HG02970 (cell line): ENCODE measurements at regions not wholly inside any gene's neighbourhood (a gene's known extent, or its start where the extent isn't known, plus 50 kb on each side); places are given as distances from the start of the nearest gene placed in this dataset.

ENCODE experiments used
- ATAC-seq: cut with Tn5 transposase; IDR thresholded peaks from one replicate; pipeline ENCODE4 v1.9.1; 2021; ENCODE audit warnings: mild to moderate bottlenecking, moderate library complexity, moderate number of reproducible peaks; ENCODE audit not compliant: unreplicated experiment, low FRiP score

DNA sequence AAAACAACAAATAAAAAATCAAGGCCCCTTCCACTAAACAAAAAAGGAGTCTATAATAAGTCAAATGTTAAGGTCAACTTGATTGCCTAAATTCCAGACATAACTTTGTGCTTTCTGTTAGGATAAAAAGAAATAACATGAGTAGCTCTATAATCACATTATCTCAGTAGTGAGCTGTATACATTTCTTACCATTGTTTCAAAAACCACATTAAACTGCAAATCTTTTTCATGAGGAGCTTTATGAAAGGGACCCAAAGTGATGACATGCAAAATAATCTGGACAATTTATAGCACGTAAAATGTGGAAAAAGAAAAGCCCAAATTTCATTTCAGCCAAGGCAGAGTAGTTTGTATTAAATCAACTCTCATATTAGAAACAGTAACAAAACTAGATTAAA lies 269.2 kb downstream of the KLF12 start:
- ATAC-seq = no peak

DNA sequence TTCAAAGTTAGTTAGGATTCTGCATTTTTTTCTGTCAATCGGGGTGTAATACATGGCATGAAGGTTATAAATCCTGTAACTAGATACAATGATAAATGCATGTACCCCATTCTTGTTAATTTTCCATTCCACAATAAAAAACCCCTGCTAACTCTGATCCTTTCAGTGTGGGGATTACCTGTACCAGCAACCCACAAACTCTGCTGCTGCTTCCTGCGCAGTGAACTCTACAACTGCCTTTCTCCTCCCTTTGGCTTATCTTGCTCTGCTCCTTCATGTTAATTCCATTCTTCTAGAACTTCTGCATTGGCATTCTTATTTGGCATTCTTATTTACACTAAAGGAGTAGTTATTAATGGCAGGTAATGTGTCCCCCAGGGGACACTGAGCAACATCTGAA lies 273.1 kb downstream of the KLF12 start:
- ATAC-seq = no peak

DNA sequence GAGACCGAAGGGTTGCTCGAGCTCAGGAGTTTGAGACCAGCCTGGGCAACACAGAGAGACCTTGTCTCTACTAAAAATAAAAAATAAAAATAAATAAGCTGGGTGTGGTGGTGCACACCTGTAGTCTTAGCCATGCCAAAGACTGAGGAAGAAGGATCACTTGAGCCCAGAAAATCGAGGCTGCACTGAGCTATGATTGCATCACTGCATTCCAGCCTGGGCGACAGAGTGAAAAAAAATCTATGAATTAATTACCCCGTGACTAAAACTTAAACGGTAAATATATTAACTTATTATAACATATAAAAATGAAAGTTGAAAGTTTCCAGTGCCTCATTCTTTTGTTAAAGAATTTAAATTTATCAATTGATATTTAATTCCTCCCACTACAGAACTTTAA lies 273.7 kb downstream of the KLF12 start:
- ATAC-seq = no peak

DNA sequence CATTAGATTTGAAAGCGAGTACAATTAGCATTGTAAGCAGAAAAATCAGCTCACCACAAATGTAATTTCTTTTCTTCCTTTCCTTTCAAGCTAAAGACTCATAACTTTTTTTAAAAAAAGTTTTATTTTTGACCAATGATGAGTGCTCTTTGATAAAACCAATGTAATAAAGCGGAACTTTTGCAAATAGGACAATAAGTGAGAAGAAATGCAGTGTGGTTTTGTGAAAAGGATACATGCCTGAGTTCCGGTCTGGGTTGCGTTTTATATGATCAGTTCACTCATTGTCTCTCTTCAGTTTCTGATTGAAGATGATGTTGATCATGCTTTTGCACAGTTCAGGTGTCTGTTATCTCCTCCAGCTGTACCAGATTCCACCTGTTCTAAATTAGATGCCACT lies 274.4 kb downstream of the KLF12 start:
- no peak for ATAC-seq

DNA sequence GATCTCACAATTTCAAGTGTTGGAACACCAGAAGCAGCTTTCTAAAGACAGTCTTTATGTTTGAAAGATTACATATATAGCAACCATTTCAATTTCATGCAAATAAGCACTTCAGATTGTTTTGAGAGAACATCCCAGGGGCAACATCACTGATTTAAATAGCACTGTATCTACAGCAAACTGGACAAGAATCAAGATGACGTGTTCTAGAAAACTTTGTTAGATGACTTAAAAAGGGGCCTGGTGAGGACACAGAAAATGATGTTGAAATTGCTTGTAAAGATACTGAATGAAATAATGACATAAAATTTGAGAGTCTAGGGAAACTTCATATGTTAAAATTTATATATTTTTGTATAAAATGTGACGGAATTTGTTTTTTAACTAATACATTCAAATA lies 277.1 kb downstream of the KLF12 start:
- no peak for ATAC-seq

DNA sequence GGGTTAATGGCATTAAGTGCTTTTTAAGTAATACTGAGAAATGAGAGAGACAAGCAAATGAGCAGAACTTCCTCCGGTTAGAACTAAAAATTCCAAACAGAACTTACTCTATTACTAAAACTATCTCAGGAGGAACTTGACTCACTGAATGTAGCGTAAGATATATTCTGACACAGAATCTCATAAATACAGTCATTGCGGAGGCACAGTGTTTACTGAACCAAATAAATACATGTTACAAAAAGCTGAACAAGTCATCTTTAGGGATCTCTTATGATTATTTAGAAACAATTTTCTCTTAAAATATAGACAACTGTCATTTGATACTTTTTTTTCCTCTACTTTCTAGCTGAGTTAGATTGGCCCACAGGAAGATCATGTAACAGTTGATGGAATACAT lies 283.1 kb downstream of the KLF12 start:
- ATAC-seq = no peak

DNA sequence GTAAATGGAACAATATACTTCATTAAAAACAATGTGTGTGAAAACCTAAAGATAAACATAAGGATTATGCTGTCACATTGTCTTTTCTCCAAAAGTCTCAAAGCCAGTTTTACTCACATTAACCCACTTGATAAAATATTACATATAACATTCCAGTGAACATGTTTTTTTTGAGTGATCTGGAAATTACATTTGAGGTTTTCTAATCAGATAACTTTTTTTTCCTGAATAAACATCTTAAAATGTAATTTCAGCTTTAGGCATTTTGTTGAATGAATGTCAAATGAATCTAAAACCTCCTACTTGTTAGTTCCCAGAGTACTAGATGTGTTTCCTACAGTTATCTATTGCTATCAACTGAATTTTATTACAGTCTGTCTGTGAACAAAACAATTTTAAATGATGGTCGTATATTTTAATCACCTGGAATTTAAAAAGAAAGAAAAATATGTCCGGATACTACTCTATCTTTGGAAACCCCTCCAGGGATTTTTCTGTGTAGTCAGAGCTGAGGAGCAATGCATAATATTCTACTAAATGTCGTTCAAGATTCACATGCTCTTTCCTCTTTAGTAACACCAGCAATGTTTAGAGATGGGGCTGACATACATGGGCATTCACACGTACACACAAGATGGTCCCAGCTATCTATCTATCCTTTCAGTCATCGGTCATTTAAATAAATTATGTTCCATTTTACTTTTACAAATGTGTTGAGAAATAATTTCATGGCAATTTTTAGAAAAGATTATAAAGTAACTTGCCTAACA lies 283.9 kb downstream of the KLF12 start:
- ATAC-seq = no peak

DNA sequence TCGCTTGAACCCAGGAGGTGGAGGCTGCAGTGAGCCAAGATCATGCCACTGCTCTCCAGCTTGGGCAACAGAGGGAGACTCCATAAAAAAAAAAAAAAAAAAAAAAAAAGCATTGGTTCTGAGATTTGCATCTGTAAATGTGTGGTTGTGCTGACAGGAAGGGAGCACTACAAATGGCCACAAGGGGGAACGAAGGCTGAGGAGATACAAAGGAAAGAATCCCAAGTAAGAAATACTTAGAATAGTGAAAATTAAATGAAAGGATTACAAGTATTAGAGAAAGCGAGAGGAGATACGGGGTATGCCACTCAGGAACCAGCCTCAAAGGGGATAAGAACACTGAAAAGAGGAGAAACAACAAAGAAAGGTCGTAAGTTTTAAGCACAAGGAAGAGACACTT lies 284.9 kb downstream of the KLF12 start:
- ATAC-seq = no peak

DNA sequence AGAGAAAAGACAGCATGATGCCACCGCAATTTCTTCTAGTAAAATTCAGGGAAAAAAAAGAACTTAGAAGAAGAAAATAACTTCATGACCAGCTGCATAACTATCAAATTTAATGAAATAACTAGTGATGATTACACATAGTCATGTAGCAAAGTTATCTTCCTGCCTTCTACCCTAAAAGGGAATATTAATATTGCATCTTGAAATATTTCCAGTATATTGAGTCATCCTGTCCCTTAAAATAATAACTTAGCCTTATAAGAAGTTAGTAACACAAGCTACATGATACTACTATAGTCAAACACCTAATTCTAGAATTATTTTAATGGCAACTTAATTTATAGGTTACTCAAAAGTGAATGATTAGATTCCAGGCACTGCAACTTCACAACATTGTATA lies 289.2 kb downstream of the KLF12 start:
- no peak for ATAC-seq

DNA sequence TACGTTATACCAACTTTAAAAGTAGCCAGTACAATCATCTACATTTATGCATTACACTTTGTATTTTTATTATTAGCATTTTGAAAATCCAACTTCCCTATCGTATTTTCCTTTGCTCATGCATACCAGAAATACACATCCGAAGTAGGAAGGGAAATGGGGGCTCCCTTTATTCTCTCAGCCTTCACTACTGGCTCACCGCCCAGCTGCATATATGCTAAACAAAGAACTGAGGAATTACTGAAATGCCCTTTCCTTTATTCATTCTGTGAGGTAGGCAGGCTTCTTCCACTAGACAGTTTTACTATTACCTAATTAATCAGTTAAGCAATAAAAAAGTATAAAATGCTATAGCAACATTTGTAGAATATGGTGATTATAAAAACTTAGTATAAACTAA lies 291.6 kb downstream of the KLF12 start:
- no peak for ATAC-seq

DNA sequence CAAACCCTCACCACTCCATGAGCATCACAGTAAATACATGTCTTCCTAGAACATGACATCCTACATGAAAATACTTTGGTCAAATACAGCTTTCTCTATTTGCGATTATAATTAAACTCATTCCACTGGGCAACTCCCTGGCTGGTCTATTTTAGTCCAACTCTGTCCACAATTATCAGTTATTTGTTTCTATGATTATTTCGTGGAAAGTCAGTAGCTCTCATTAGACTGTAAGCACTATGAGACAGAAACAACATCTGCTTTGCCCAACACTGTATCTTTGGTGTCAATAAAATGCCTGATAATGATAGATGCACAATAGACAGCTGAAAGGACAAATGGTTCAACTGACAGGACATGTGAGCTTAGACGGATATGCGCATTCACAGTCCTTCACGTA lies 292.0 kb downstream of the KLF12 start:
- no peak for ATAC-seq

DNA sequence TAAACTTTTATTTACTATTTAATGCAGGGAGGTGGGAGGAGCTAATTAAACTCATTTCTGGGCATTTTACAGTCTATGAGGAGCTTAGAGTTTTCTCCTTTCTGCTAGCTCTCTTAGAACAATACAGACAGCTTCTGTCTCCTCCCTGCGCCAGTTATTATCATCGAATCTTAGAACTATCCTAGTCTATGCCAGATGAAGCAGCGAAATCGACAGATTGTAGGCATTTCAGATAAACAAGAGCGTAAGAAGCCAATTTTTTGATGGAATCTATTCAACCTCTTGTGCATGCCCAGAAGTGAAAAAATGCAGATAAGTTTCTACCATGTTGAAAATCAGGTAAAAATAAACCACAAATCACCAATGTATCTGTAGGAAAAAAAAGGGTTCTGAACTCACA lies 297.1 kb downstream of the KLF12 start:
- ATAC-seq = no peak

DNA sequence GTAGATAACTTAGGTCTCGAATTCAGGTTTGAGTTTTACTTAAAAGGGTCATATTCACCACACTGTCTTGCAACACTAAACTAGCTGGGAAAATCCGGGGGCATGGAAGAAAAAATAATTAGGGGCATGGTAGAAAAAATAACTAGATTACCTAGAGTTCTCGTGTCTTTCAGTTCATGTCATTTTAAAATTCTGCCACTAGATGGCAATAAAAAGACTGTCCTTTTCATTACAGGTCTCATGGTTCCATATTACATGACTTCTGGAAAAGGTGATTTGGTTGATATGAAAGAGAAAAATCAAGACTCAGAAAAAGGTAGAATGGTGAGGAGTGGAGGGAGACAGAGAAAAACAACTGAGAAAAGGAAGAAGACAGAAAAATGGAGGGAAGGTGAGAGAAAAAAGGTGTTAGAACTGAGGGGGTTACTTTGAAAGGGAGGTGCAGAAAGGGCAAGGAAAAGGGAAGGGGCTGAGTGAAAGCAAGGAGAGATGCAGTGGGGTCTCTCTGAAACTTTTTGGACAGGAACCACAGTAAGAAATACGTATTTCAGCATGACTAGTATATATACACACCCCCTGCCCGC lies 299.0 kb downstream of the KLF12 start:
- ATAC-seq = no peak

DNA sequence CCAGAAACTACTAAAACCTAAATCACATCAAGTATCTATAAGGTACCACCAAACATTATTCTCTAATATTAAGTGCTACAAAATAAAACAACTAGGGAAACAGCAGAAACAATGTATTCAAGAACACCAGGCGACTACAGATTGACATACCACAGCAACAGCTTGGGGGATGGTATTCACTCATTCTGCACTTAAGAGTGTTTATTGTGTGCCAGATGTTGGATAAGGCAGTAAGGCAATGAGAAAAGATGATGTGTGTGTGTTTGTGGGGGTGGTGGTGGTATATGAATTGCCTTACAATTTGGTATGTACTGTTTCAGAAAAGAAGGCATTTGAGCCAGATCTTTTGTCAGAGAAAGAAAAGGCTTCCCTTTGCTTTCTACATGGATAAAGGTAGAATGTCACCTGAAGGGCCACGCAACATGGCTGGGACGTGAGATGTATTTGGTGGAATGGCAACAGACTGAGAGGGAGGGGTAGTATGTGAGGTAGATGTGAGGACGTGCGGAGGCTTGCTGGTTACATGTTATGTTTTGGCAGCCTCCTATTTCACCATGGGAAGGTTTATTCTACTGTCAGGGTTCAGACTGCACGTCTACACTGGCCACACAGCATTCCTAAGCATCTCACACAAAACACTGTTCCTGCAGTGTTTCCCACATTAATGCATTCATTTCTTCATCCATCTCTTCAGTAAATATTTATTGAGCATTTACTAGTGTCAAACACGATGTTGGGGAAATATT lies 300.7 kb downstream of the KLF12 start:
- ATAC-seq = no peak

DNA sequence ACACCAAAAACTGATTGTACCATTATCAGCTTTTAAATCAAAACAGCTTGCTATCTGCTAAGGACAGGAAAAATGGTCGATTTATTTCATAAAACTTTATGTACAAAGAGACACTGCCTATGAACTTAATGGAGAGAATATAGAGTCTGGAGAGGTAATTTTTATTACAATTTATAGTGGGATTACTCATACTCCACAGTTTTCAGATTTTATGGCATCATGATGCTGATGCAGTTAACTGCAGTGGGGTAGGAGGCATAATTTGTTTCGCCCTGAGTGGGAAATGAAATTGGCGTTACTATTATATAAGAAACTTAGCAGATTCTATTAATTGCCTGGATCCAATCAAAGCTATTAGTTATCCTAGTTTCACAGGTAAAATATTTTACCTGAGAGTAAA lies 301.4 kb downstream of the KLF12 start:
- ATAC-seq = no peak

DNA sequence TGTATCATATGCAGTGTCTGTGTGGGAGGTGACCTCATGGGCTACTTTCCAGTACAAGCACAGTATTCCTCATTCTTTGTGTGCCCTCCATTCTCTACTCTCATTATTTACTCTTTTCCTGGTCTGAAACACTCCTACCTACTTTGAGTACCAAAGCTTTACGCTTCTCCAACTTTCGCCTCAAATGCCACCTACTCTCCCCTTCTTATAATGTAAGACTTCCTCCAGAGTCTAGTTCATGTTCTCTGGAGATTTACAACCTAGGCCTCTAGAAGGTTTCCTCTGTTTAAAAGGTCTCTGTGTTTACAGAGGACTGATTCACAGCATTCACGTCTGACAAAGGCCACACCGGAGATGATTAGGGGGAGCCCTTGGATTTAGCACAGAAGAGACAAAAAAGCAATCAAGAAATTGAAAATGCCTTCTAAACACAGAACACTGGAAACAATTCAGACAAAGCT lies 302.0 kb downstream of the KLF12 start:
- no peak for ATAC-seq

DNA sequence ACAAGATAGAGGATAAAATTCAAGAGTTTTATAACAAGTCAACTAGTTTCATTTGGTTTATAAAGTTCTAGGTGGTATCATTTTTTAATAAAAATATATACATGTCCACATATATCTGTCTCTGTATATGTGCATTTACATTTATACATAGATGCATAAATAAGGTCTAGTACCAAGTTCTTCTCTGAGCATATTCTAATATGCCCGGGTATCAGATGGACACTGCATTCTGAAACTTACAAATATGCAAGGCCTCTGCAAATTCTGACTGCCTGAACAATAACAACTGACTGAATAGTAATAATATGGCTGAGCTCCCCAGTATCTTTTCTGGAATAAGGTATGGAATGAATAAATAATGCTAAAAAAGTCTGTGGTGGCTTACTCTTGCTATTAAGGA lies 304.8 kb downstream of the KLF12 start:
- no peak for ATAC-seq

DNA sequence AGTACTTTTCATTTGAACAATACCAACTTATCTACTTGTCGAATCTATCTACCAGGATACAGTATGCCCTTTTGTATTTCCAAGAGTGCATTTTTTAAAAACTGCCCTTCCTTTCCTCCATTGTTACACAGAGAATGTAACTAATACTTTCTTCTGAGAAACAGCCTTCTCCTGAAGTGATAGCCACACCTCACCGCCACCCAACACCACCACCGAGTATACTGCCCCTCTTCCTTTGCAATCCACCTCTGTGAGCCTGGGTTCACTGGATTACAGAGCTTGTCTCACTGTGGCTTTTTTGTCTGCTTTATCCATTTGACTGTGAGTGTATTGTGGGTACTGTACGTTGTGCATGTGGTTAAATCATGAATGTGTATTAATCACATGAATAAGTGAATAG lies 305.4 kb downstream of the KLF12 start:
- ATAC-seq = no peak

DNA sequence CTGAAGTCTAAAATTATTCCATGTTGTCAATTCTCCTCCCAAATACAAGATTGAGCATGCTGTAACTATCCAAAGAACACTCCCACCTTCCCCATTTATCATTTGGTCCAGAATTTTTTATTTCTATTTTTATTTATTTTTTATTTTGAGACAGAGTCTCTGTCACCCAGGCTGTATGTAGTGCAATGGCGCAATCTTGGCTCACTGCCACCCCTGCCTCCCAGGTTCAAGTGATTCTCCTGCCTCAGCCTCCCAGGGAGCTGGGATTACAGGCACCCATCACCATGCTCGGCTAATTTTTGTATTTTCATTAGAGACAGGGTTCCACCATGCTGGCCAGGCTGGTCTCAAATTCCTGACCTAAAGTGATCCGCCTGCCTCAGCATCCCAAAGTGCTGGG lies 306.8 kb downstream of the KLF12 start:
- ATAC-seq = no peak

DNA sequence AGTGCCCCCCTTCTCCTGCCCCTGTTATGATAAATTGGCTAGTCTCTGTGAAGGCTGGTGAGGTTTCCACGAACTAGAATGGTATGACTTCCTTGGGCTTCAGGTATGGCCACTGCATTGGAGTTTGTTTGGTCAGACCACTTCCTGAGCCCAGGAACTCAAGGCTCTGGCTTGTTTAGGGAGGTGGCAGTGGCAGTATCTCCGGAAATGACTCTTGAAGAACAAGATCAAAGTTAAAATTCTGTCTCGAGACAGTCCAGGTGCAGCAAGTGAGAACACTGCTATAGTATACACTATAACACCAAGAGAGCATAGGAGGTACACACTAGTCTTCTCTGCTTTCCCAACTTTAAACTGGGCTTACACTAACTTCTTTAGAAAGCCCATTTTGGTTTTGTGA lies 309.1 kb downstream of the KLF12 start:
- no peak for ATAC-seq

DNA sequence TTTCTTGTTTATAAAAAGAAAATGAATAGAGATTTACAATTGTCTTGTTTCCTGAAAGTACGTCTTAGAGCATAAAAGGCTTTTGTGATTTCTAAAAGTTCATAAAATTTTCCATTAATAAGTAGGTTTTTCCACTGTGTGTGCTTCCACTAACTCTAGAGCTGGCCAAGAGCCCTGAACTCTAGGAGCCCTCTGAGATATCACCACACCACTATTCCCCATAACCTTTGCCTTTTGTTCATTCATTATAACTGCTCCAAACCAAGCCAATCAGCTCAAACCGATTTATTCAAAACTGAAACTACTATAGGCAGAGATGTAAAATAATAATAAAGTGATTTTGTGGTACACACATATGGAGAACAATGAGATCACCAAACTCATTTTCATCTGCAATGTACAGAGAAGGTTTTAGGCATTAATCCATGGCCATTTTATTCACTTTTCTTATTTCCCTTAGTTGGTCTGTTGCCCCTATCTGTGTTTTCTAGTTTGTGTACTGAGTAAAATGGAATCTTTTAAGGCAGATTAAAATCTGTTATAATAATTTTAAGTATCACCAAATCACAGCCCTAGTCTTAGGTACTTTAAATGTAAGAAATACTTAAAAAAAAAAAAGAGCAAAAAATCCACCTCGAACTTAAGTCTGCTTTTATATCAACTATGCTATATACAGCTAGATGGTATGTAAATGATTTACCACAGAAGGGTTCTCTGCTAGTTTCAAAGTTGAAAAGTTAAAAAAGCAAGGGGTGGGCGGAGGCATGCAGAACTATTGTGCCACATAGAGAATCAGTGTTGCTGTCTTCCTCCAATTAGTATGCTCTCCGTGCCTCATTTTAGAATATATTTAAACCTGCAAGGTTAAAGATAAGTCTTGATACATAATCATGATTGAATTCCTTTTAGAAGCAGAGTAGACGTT lies 311.3 kb downstream of the KLF12 start:
- ATAC-seq = no peak
